ENCODE measurements at regions not wholly inside any gene's neighbourhood (a gene's known extent, or its start where the extent isn't known, plus 50 kb on each side); places are given as distances from the start of the nearest gene placed in this dataset.

- no peak overlapping the region for H3K4me2 ChIP-seq
- Mint-ChIP-seq H3K4me1 (0 out of 3 replicates have a peak, but pooled peaks cover 3% of the 10 kb centered on the region), H3K27ac (no peak overlapping the region), H3K4me3 (no peak overlapping the region), H3K9me3 (peaks cover 23% of the 10 kb centered on the region), H3K36me3 (ENCODE audit: low read depth) (peaks cover 26% of the 10 kb centered on the region), H3K27me3 (ENCODE audit: insufficient read depth, low read depth, poor library complexity) (peaks cover 8% of the 10 kb centered on the region)
- no peak overlapping the region for H3K4me3 ChIP-seq
- TF ChIP-seq ZNF114 (CRISPR knock-in tag; IDR thresholded peaks at IDR 0.05) = no peak
- ATAC-seq (no peak), DNase-seq (ENCODE audit: low spot score) (no peak)
- no peaks in the 10 kb centered on the region for H3K36me3 ChIP-seq (ENCODE audit: insufficient read depth)
- H3K4me1 ChIP-seq (ENCODE audit: insufficient read depth) = no peaks in the 10 kb centered on the region
- H4K20me1 ChIP-seq (replicated peaks; ENCODE audit: insufficient read depth) = no peaks in the 10 kb centered on the region
- H2AFZ ChIP-seq = no peak overlapping the region
- H3F3A ChIP-seq (replicated peaks; ENCODE audit: low read depth) = no peaks in the 10 kb centered on the region
- H3K27ac ChIP-seq (ENCODE audit: low read depth) = no peak overlapping the region
- H3K9me2 ChIP-seq (ENCODE audit: insufficient read depth) = 0 out of 2 replicates have a peak, but pooled peaks cover 4% of the 10 kb centered on the region
- H3K79me2 ChIP-seq (replicated peaks; ENCODE audit: insufficient read depth) = no peaks in the 10 kb centered on the region
- H3K27me3 ChIP-seq (ENCODE audit: insufficient read depth) = no peaks in the 10 kb centered on the region
Observed at GRCh38 chr22:48568736-48569330, 1258.8 kb downstream of the BRD1 start.

DNA sequence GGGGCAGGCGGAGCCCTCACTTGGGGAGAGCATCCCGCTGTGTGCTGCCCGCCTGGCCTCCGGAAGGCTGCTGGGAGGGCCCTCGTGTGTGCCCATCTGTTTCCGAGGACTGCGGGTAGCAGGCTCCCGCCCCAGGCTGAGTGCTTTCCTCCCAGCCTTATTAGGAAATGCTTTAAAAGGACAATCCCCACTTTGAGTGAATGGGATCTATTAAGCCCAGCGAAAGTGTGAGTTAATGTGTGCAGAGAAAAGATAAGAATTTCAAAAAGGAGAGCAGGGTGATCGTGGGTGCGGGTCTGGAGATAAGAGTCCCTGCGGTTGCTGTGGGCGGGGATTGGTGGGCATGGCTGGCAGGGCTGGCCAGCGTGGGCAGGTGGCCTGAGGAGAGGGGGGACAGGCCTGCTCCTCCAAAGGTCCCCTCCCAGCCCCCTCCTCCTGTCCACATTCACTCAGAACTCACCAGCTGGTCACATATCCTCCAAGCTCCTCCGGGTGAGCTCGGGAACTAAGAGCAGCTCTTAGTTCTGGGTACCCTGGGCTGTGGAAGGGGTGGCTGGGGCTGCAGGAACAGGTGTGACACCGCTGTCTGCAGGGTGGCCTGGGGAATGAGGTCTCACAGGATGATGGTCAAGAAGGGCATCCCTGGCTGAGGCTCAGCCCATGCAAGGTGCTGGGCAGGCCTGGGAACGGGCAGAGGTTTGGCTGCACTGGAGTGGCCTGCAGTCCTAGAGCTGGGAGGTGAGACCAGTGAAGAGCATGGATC, 1260.3 kb downstream of the BRD1 start:
- no peak overlapping the region for H3K27ac ChIP-seq (ENCODE audit: low read depth)
- ATAC-seq = no peak
- Mint-ChIP-seq H3K4me3 (no peak overlapping the region), H3K27ac (peak overlapping the region; percentile 86), H3K36me3 (ENCODE audit: low read depth) (peaks cover 26% of the 10 kb centered on the region), H3K4me1 (0 out of 3 replicates have a peak, but pooled peaks cover 3% of the 10 kb centered on the region), H3K9me3 (peaks cover 23% of the 10 kb centered on the region), H3K27me3 (ENCODE audit: insufficient read depth, low read depth, poor library complexity) (peaks cover 3% of the 10 kb centered on the region)
- H3K4me1 ChIP-seq (ENCODE audit: insufficient read depth) = no peaks in the 10 kb centered on the region
- no peaks in the 10 kb centered on the region for H4K20me1 ChIP-seq (replicated peaks; ENCODE audit: insufficient read depth)
- no peaks in the 10 kb centered on the region for H3K36me3 ChIP-seq (ENCODE audit: insufficient read depth)
- H2AFZ ChIP-seq = no peak overlapping the region
- 0 out of 2 replicates have a peak, but pooled peaks cover 4% of the 10 kb centered on the region for H3K9me2 ChIP-seq (ENCODE audit: insufficient read depth)
- DNase-seq (ENCODE audit: low spot score) = no peak
- no peak overlapping the region for H3K4me2 ChIP-seq
- no peak overlapping the region for H3K4me3 ChIP-seq
- no peaks in the 10 kb centered on the region for H3K79me2 ChIP-seq (replicated peaks; ENCODE audit: insufficient read depth)
- no peaks in the 10 kb centered on the region for H3F3A ChIP-seq (replicated peaks; ENCODE audit: low read depth)
- no peaks in the 10 kb centered on the region for H3K27me3 ChIP-seq (ENCODE audit: insufficient read depth)
- TF ChIP-seq ZNF114 (CRISPR knock-in tag; IDR thresholded peaks at IDR 0.05) = no peak
- TF ChIP-seq CREB1 (CRISPR knock-in tag; IDR thresholded peaks at IDR 0.05; ENCODE audit: low read depth) = no peak
- no peak for TF ChIP-seq EZH2 (IDR thresholded peaks at IDR 0.05; ENCODE audit: low read depth, unreplicated experiment)
- TF ChIP-seq, protein P1, sequence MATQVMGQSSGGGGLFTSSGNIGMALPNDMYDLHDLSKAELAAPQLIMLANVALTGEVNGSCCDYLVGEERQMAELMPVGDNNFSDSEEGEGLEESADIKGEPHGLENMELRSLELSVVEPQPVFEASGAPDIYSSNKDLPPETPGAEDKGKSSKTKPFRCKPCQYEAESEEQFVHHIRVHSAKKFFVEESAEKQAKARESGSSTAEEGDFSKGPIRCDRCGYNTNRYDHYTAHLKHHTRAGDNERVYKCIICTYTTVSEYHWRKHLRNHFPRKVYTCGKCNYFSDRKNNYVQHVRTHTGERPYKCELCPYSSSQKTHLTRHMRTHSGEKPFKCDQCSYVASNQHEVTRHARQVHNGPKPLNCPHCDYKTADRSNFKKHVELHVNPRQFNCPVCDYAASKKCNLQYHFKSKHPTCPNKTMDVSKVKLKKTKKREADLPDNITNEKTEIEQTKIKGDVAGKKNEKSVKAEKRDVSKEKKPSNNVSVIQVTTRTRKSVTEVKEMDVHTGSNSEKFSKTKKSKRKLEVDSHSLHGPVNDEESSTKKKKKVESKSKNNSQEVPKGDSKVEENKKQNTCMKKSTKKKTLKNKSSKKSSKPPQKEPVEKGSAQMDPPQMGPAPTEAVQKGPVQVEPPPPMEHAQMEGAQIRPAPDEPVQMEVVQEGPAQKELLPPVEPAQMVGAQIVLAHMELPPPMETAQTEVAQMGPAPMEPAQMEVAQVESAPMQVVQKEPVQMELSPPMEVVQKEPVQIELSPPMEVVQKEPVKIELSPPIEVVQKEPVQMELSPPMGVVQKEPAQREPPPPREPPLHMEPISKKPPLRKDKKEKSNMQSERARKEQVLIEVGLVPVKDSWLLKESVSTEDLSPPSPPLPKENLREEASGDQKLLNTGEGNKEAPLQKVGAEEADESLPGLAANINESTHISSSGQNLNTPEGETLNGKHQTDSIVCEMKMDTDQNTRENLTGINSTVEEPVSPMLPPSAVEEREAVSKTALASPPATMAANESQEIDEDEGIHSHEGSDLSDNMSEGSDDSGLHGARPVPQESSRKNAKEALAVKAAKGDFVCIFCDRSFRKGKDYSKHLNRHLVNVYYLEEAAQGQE (IDR thresholded peaks at IDR 0.05; ENCODE audit: unreplicated experiment) = no peak
- TF ChIP-seq STAT1 (IDR thresholded peaks at IDR 0.05; ENCODE audit: unreplicated experiment) = no peak
- no peak for TF ChIP-seq EZH2phosphoT487 (IDR thresholded peaks at IDR 0.05; ENCODE audit: unreplicated experiment)
- no peak for TF ChIP-seq ZNF331 (CRISPR knock-in tag; IDR thresholded peaks at IDR 0.05; ENCODE audit: low read depth)
- no peak for TF ChIP-seq POLR2AphosphoS5 (IDR thresholded peaks at IDR 0.05; ENCODE audit: low read depth)
- TF ChIP-seq ZNF462 (CRISPR knock-in tag; IDR thresholded peaks at IDR 0.05) = no peak
- no peak for TF ChIP-seq NANOG (IDR thresholded peaks at IDR 0.05; ENCODE audit: borderline replicate concordance)

All from GM23338 (cell line).